Activated CD8-positive, alpha-beta memory T cell treated with anti-CD3 and anti-CD28 coated beads, Interleukin-2, amount 50 U/mL, for 1 hour (primary cell): ENCODE measurements at regions not wholly inside any gene's neighbourhood (a gene's known extent, or its start where the extent isn't known, plus 50 kb on each side); places are given as distances from the start of the nearest gene placed in this dataset.
"Not testable (repeated sequence)": the region's sequence is repeated elsewhere in the genome, so short reads cannot be mapped to it uniquely, and the experiment has no call there.

Experiments
- DNase-seq: peaks from one replicate; pipeline ENCODE4 v3.0.0-alpha.2; 2020; ENCODE audit errors: extremely low read depth

- no peak for DNase-seq
Observed at GRCh38 chr11:134876226-134876625, 464.2 kb upstream of the B3GAT1 start.

GRCh38 chr11:134866981-134867675, 455.1 kb upstream of the B3GAT1 start:
- no peak for DNase-seq

- no peak for DNase-seq
Observed at GRCh38 chr11:134866215-134866614, 454.2 kb upstream of the B3GAT1 start.

- DNase-seq = no peak
Observed at GRCh38 chr11:134864968-134865305, 452.9 kb upstream of the B3GAT1 start.

GRCh38 chr11:134864233-134864967, 452.4 kb upstream of the B3GAT1 start:
- no peak for DNase-seq

GRCh38 chr11:134863294-134863693, 451.3 kb upstream of the B3GAT1 start:
- no peak for DNase-seq

- DNase-seq = no peak
Observed at GRCh38 chr11:134862587-134863195, 450.6 kb upstream of the B3GAT1 start.

GRCh38 chr11:134862105-134862502, 450.1 kb upstream of the B3GAT1 start:
- DNase-seq = no peak

GRCh38 chr11:134861490-134862104, 449.6 kb upstream of the B3GAT1 start:
- DNase-seq = no peak

- DNase-seq = no peak
Observed at GRCh38 chr11:134858783-134859480, 446.9 kb upstream of the B3GAT1 start.

- DNase-seq = no peak
Observed at GRCh38 chr11:134857035-134857434, 445.0 kb upstream of the B3GAT1 start.

GRCh38 chr11:134856056-134856971, 444.3 kb upstream of the B3GAT1 start:
- no peak for DNase-seq

- no peak for DNase-seq
Observed at GRCh38 chr11:134853992-134854991, 442.2 kb upstream of the B3GAT1 start.

- not testable (repeated sequence) for DNase-seq
Observed at GRCh38 chr11:134851503-134852224, 439.6 kb upstream of the B3GAT1 start.

GRCh38 chr11:134850566-134850965, 438.5 kb upstream of the B3GAT1 start:
- DNase-seq = no peak

GRCh38 chr11:134849833-134850232, 437.8 kb upstream of the B3GAT1 start:
- no peak for DNase-seq

GRCh38 chr11:134847083-134847715, 435.2 kb upstream of the B3GAT1 start:
- DNase-seq = no peak

- DNase-seq = no peak
Observed at GRCh38 chr11:134846328-134847082, 434.5 kb upstream of the B3GAT1 start.
